ENCODE measurements at regions not wholly inside any gene's neighbourhood (a gene's known extent, or its start where the extent isn't known, plus 50 kb on each side); places are given as distances from the start of the nearest gene placed in this dataset.

- peak overlapping the region; percentile 12 for H3K27ac ChIP-seq
- peaks cover 13% of the 10 kb centered on the region for H3K4me1 ChIP-seq
- no peak overlapping the region for H3K9ac ChIP-seq
- TF ChIP-seq, protein P1, sequence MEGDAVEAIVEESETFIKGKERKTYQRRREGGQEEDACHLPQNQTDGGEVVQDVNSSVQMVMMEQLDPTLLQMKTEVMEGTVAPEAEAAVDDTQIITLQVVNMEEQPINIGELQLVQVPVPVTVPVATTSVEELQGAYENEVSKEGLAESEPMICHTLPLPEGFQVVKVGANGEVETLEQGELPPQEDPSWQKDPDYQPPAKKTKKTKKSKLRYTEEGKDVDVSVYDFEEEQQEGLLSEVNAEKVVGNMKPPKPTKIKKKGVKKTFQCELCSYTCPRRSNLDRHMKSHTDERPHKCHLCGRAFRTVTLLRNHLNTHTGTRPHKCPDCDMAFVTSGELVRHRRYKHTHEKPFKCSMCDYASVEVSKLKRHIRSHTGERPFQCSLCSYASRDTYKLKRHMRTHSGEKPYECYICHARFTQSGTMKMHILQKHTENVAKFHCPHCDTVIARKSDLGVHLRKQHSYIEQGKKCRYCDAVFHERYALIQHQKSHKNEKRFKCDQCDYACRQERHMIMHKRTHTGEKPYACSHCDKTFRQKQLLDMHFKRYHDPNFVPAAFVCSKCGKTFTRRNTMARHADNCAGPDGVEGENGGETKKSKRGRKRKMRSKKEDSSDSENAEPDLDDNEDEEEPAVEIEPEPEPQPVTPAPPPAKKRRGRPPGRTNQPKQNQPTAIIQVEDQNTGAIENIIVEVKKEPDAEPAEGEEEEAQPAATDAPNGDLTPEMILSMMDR (IDR thresholded peaks at IDR 0.05): no peak
- no peaks in the 10 kb centered on the region for H3K9me3 ChIP-seq (ENCODE audit: control insufficient read depth, low read length)
- no peaks in the 10 kb centered on the region for H3K27me3 ChIP-seq (ENCODE audit: control insufficient read depth, insufficient read depth, low read length)
- H3K4me3 ChIP-seq (ENCODE audit: low read depth, low read length): no peak overlapping the region
- H3K36me3 ChIP-seq (ENCODE audit: control insufficient read depth, insufficient read depth, low read length): no peaks in the 10 kb centered on the region
- H3K4me2 ChIP-seq (ENCODE audit: low read length): no peak overlapping the region
- H3K79me2 ChIP-seq: no peaks in the 10 kb centered on the region
- no peak overlapping the region for H2AFZ ChIP-seq
Measured at GRCh38 chr15:92336419-92336987, 57.2 kb upstream of the ST8SIA2 start.

GRCh38 chr15:92339361-92339760 lies 54.3 kb upstream of the ST8SIA2 start:
- H3K36me3 ChIP-seq (ENCODE audit: control insufficient read depth, insufficient read depth, low read length): no peaks in the 10 kb centered on the region
- no peaks in the 10 kb centered on the region for H3K27me3 ChIP-seq (ENCODE audit: control insufficient read depth, insufficient read depth, low read length)
- H3K4me3 ChIP-seq (ENCODE audit: low read depth, low read length): no peak overlapping the region
- H3K4me1 ChIP-seq: peaks cover 16% of the 10 kb centered on the region
- TF ChIP-seq, protein P1 (IDR thresholded peaks at IDR 0.05): no peak
- no peaks in the 10 kb centered on the region for H3K9me3 ChIP-seq (ENCODE audit: control insufficient read depth, low read length)
- H3K79me2 ChIP-seq: no peaks in the 10 kb centered on the region
- no peak overlapping the region for H3K9ac ChIP-seq
- H3K4me2 ChIP-seq (ENCODE audit: low read length): no peak overlapping the region
- no peak overlapping the region for H3K27ac ChIP-seq
- H2AFZ ChIP-seq: no peak overlapping the region
